ENCODE measurements at regions not wholly inside any gene's neighbourhood (a gene's known extent, or its start where the extent isn't known, plus 50 kb on each side); places are given as distances from the start of the nearest gene placed in this dataset.
A peak's percentile ranks its signal among the peaks of the same experiment; 100 is the strongest.
"Not testable (repeated sequence)": the region's sequence is repeated elsewhere in the genome, so short reads cannot be mapped to it uniquely, and the experiment has no call there.

DNA sequence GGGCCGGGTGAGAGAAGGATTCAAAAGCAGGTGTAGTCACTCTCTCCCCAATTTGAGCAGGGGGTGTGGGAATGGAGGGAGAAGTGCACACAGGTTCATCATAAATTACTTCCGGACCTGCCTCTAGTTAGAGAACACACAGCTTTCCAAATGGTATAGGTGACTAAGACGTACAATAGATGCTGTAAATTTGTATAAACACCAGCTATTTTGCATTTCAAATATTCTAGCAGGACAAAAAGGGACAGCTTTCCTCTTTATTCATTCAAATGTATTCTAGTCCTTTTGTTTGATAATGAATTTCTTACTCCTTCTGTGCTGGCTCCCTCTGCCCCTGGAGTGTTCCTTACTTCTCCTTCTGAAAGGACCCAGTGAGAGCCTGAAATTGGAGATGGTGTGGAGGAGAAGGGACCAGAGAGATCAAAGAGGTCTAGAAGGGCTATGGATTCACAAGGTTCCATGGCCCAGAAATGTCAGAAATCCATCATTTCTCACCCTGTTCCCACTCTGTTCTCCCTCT lies 53.2 kb upstream of the SH3BP4 start:
- no peak for DNase-seq (ENCODE audit: low read depth)

DNA sequence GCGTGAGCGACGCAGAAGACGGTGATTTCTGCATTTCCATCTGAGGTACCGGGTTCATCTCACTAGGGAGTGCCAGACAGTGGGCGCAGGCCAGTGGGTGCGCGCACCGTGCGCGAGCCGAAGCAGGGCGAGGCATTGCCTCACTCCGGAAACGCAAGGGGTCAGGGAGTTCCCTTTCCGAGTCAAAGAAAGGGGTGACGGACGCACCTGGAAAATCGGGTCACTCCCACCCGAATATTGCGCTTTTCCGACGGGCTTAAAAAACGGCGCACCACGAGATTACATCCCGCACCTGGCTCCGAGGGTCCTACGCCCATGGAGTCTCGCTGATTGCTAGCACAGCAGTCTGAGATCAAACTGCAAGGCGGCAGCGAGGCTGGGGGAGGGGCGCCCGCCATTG lies 63.4 kb upstream of the SH3BP4 start:
- DNase-seq (ENCODE audit: low read depth) = not testable (repeated sequence)

- DNase-seq (ENCODE audit: low read depth) = no peak
Measured at GRCh38 chr2:234887195-234887594, 64.6 kb upstream of the SH3BP4 start.

GRCh38 chr2:234885886-234886285 lies 65.9 kb upstream of the SH3BP4 start:
- no peak for DNase-seq (ENCODE audit: low read depth)

DNA sequence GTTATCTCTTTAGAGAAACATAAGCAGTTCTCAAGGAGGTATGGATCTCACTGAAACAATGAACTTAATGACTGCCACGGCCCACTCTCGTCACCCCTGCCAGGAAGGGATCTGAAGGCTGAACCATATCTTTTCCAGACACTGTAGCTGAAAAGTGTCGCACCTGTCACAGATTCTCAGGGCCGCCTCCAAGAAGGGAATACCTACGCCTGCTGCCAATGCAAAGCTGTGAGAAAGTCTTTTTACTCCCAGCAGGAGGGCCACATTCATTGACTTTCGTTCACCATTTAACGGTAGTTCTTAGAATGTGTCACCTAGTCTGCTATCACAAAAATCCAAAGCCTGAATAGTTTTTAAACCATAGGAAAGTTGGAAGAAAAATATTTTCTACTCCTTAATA lies 66.7 kb upstream of the SH3BP4 start:
- DNase-seq (ENCODE audit: low read depth) = no peak

GRCh38 chr2:234884591-234884990 lies 67.2 kb upstream of the SH3BP4 start:
- no peak for DNase-seq (ENCODE audit: low read depth)

DNA sequence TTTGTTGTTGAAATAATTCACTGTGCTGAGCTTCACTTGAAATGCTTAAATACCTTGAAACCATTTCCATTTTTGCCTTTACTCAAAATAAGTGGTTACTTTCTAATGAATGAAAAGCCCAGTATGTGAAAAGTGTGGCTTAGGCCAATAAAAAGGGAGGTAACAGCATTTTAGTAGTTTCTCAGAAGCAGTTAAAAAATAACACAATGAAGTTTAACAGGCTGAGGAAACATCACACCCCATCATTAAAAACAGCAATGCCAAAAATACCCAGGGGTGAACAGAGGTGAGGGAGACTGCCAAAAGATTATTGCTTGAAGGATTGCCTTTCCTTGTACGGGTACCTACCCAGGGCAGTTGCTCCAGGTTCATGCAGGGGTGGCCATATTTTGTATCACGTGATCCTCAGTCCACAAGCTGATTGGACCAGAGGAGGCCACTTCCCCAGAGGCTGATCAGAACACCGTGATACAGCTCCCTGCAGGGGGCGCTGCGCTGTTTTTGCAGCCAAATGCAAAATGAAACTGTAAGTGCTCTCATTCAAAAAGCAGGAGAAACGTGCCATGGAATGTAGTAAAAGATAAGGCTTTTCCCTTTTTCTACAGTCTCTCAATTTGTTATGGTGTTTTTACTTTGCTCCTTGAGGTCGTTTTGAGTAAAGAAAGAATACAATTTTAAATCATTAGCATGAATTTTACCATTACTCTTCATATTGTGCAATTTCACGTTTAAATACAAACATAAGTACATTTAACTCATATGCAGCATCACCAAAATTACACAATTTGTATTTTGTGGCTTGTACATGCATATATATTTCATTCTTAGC lies 70.2 kb upstream of the SH3BP4 start:
- DNase-seq (ENCODE audit: low read depth) = peak; percentile 76

DNA sequence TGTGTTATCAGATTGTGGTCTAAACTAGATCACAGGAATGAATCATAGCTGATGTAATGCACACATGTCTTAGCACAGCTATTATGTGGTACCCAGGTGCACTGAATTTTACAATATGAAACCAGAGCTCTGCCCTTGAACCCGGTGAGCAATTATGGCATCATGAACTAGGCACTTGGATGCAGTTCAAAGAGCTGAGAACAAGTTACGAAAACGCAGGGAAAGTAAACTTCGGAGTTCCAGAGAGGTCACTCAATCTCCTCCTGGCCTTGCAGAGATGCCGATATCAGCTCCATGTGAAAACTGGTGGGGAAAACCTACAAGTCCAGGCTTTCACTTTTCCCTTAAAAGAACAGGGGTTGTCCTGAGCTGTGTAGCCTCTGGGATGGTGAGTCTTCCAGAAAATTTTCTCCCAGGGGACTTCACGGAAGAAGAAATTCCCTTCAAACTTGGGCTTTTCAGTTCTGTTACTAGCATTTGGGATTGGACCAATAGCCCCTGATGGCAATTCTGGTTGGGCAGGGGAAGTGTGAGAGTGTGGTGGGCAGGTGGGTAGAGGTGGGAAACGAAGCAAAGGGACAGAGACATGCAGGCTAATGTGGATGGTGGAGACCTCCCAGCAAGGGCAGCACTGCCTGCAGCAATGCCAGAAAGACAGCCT lies 71.1 kb upstream of the SH3BP4 start:
- no peak for DNase-seq (ENCODE audit: low read depth)

GRCh38 chr2:234879671-234880455 lies 72.0 kb upstream of the SH3BP4 start:
- no peak for DNase-seq (ENCODE audit: low read depth)

- not testable (repeated sequence) for DNase-seq (ENCODE audit: low read depth)
Measured at GRCh38 chr2:234876621-234877020, 75.2 kb upstream of the SH3BP4 start.

GRCh38 chr2:234874347-234875046 lies 77.3 kb upstream of the SH3BP4 start:
- no peak for DNase-seq (ENCODE audit: low read depth)

GRCh38 chr2:234873828-234874173 lies 78.0 kb upstream of the SH3BP4 start:
- no peak for DNase-seq (ENCODE audit: low read depth)

DNA sequence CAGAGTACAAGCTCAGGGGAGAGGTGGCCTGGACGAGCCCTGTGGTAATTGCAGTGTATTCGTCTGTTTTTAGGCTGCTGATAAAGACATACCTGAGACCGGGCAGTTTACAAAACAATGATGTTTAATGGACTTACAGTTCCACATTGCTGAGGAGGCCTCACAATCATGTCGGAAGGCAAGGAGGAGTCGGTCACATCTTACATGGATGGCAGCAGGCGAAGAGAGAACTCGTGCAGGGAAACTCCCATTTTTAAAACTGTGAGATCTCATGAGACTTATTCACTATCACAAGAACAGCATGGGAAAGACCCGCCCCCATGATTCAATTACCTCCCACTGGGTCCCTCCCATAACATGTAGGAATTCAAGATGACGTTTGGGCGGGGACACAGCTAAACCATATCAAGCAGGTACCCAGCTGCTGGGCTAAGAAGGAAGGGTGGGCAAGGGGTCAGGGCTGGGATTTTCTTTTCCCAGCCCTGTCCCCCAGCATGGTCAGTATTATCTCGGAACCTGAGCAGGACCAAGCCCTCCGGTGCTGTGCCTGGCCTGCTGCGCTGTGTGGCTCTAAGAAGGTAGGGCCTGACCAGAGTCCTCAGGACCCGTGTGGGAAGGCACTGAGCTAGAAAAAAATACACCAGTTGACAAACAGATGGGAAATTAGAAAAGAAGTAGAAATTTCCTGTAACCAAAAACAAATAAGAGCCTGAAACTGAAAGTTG lies 78.6 kb upstream of the SH3BP4 start:
- DNase-seq (ENCODE audit: low read depth) = no peak

- DNase-seq (ENCODE audit: low read depth) = no peak
Measured at GRCh38 chr2:234869969-234870368, 81.8 kb upstream of the SH3BP4 start.

DNA sequence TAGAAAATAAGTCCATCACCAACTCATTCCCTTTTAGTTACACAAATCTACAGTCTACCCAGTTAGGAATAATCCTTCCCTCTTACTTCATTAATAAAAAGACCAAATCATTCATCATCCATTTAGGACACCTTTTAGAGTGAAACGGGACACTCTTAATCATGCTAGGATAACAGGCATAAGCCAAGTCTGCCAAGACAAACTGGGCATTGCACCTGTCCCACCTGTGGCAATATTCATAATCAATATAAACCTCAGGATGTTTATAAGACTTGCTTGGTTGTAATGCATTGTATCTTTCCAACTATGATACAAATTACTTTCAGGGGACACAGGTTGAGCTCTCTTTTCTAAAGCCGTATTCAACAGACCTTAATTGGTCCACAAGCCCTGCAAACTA lies 82.7 kb upstream of the SH3BP4 start:
- no peak for DNase-seq (ENCODE audit: low read depth)

DNA sequence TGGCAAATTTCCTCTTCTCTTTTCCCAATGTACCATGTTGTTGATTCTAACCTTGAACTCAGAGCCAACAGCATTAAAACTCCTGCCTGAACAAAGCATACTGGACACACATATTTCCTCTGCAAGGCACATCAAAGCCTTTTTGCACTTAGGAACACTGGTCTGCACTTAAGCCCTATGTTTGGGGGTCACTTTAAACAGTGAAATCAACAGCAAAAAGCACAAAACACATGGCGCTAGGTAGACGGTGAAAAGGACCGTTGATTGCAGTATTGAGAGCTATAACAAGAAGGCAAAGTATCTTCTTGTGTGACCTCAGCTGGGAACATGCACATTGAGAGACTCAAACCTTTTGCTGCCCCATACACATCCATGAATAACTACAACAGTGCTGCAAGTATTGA lies 83.9 kb upstream of the SH3BP4 start:
- no peak for DNase-seq (ENCODE audit: low read depth)

DNA sequence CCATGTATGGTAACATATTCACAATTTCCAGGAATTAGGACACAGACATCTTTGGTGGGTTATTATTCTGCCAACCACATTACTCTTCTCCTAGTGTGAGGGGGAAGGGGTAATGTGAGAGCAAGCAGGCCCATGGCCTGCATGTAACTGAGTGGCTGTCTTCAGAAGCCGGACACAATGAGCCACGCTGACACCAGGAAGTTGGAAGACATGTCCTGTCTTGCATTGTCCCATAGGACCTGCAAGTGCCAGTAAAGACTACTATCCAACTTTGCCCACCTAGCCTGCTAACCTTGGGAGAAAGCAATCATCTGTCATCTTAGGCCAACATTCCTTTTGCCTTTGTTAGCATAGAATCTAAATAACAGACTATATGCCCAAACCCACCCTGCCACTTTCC lies 86.2 kb upstream of the SH3BP4 start:
- no peak for DNase-seq (ENCODE audit: low read depth)

- DNase-seq (ENCODE audit: low read depth) = no peak
Measured at GRCh38 chr2:234865040-234865439, 86.8 kb upstream of the SH3BP4 start.

DNA sequence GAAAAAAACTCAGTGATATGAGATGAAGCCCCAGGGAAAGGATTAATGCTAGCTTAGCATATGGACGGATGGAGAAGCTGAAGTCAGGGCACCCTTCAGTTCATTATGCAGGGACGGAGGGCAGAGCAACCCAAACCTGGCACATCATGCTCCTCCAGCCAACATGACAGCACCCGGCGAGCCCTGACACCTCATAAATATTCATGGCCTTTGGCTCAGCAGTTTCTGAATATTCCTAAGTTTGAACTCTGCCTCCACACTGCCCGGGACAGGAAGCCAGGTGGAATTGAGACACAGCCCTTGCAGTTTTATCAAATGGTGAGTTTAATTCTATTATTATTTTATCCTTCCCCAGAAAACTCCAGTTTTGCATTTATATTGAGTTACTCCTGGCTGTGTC lies 87.3 kb upstream of the SH3BP4 start:
- no peak for DNase-seq (ENCODE audit: low read depth)

DNA sequence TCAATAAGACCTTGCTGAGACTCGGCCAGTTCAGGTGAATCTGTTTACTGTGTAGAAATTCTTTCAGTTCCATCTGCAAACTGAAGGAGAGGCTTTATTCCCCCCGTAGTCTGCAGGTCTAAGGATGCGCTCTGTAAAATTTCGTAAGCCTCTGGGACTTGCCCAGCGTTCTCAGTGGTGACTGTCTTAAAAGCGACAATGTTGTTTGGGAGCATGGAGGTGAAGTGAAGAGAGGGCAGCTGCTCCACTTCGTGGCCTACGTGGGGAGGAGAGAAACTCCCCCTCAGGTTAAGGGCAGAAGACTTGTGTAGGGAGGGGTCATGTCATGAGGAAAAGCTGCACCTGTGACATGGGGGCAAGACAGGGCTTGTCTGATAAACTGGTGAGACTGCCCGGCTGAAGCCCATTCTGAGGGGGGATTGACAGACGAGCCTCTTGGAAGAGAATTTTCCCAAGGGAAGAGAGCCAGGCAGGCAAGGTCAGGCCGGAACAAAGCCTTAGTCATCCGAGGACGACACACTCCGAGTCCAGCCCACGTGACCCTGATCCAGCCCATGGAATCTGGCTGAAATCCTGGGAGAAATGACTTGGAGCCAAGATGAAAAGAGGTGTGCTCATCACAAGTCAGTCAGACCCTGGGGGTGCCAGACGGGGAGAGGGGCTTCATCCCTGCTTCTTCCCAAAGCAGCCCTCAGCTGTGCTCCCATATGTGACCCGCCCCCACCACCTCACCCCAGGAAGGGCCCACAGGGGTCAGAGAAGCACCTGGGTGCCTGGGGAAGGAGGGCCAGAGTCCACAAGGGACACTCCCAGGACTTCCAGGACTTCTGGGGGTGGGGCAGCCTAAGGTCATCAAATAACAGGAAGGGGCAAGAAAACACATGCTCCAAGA lies 88.5 kb upstream of the SH3BP4 start:
- no peak for DNase-seq (ENCODE audit: low read depth)
